GM13977 (cell line): ENCODE measurements at regions not wholly inside any gene's neighbourhood (a gene's known extent, or its start where the extent isn't known, plus 50 kb on each side); places are given as distances from the start of the nearest gene placed in this dataset.

Source experiments
- DNase-seq: peaks from one replicate; pipeline ENCODE4 v3.0.0; 2012; ENCODE audit warnings: low spot score
- in situ Hi-C: fragments of 300-500 bp; cut with MboI; formaldehyde crosslinking; loops from one replicate; pipeline ENCODE4 v1.12.0; 2022; ENCODE audit warnings: low sequenced_read_pairs, low pct_unique_long_range_greater_than_20kb, mixed read lengths, inconsistent platforms; ENCODE audit not compliant: unreplicated experiment
- TF ChIP-seq, protein P1 (sequence below): IDR thresholded peaks from 2 replicates; pipeline ENCODE4 v1.5.1; 2012; ENCODE audit warnings: mild to moderate bottlenecking, control low read depth; ENCODE audit not compliant: insufficient read depth; ENCODE audit errors: extremely low read depth, missing control alignments

DNA sequence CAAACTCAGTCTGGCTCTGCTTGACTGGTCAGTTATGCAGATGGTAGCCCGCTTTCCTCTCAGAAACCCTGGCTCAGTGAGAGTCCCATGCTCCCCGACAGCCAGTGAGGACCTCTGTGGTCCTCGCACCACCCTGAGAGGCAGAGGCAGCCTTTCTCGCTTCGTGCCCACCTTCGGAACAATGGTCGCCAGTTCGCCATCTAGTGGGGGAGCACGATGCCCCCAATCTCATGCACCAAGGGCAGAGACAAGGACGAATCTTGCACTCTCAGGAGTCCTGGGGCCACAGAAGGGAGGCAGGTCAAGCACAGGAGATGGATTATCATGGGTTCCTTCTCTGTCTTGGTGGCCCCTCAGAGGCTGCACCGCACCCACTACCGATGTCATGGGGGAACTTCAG lies 75.2 kb downstream of the RHCG start:
- no peak for DNase-seq
- TF ChIP-seq, protein P1, sequence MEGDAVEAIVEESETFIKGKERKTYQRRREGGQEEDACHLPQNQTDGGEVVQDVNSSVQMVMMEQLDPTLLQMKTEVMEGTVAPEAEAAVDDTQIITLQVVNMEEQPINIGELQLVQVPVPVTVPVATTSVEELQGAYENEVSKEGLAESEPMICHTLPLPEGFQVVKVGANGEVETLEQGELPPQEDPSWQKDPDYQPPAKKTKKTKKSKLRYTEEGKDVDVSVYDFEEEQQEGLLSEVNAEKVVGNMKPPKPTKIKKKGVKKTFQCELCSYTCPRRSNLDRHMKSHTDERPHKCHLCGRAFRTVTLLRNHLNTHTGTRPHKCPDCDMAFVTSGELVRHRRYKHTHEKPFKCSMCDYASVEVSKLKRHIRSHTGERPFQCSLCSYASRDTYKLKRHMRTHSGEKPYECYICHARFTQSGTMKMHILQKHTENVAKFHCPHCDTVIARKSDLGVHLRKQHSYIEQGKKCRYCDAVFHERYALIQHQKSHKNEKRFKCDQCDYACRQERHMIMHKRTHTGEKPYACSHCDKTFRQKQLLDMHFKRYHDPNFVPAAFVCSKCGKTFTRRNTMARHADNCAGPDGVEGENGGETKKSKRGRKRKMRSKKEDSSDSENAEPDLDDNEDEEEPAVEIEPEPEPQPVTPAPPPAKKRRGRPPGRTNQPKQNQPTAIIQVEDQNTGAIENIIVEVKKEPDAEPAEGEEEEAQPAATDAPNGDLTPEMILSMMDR: peak; percentile 17
- in situ Hi-C loops: no loop called here

DNA sequence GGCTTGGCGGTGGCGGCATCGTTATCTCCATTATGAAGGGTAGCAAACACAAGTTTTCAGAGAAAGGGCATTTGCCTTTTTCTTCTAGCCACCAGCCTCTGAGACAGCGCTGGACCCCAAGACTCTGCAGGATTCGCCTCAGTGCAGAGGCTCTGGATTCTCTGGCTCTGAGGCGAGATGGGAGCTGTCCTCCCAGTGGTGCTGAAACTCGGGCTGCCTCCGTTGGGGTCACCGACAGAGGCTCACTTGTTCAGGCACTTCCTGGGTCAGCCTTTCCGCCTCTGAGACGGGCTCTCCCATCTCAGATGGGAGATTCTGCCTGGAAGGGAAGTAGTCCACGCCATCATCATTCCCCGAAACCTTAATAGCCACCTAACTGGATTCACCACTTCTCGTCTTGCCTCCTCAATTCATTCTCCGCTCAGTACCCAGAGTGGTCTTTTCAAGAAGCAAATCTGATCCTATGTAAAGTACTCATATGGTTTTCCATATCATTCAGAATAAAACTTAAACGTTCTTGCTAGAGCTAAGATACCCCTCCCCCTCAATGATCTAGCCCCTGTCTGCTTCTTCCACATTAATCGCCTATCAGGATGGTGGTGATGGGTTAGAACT lies 76.9 kb downstream of the RHCG start:
- no peak for DNase-seq
- TF ChIP-seq, protein P1: no peak
- in situ Hi-C loops: no loop called here

DNA sequence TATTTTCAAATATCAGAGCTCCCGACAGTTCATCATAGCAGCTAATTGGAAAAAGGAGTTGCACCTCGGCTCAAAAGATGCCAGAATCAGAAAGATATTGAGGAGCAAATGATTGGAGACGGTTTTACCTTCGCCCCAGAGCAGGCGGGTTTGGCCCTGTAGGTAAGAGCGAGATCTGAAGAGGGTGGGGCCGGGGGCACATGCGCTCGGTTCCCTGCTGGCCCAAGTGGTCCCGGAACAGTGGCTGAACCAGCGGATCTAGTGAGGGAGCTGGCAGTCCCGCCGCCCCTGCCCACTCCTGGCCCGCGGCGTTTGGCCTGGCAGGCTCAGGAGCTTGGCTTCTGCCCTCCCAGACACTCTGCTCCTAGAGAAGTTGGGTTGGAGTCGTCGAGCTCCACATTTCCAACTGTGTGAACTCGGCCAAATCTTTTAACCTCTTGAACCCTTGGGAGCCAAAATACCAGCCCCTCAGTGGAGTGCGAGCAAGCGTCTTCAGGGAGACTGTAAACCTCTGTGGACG lies 79.1 kb downstream of the RHCG start:
- no peak for DNase-seq
- in situ Hi-C loops: no loop called here
- TF ChIP-seq, protein P1: no peak

DNA sequence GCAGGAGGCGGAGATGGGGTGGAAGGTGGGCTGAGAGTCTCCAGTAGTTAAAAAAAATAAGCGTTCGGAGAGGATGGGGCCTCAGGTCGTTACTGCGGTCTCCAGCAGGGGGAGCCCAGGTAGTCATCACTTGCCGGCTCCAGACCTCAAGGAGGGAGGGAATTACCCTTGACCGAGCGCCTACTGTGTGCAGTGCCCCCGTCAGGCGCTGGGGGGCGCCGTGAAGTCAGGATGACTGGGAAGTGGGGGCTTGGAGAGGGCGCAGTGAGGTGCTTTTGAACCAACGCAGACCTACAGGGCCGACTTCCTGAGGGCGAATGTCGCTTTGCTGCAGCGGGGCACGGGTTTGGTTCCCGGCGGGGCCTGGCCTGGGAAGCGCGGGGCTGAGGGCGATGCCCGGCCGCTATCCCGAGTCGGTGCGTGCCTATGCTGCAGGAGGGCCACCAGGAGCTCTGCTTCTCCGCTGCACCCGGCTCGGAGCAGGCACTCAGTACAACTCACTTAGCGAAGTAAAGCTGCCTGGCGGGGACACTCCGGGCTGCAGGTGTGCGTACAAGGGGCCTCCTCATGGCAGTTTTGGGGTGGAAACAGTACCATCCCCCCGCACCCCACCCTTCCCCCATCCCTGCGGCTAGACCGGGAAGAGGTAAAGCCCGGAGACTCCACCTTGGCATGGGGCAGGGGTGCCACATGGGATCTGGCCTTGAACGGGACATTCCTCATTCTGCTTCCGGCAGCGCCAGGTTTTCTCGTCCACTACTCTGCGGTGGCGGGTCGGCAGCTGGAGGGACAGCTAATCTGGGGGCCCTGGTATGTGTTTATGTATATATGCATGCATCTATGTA lies 79.8 kb downstream of the RHCG start:
- in situ Hi-C loops: no loop called here
- DNase-seq: peak; percentile 94

DNA sequence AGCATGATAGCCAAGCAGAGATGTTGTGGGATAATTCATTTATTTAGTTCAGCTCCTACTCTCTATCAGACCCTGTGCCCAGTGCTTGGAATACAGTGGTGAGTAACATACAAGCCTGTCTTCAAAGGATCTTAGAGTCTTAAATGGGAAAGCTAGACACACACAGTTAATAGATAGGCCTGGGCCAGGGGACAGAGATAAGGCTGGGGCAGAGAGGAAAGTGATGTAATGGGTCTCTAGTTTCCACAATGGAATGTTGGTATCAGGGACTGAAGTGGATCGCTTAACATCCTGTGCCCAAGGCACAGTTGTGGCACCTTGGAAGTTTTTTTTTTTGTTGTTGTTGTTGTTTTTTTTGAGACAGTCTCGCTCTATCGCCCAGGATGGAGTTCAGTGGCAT lies 79.9 kb upstream of the POLG start:
- no peak for DNase-seq
- TF ChIP-seq, protein P1: no peak
- in situ Hi-C loops: no loop called here

More for the DNA sequence above, 79.8 kb downstream of the RHCG start:
- TF ChIP-seq, protein P1: peak; percentile 89

DNA sequence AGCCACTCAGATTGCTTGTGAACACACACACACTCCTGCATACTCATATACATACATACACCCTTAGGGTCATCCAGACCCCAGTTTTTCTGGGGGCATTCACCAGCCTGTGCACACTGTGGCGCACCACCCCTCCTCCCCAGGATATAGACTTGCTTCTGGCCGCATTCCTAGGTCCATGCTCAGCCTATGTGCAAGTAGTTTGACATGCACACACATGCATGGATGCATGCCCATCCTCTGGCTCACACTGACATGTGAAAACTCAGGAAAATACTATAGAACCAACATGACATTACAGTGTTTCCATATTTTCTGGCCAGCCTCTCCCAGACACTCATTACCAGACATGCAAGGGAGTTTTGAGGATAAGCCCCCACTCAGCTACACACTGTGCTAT lies 79.3 kb upstream of the POLG start:
- TF ChIP-seq, protein P1: no peak
- in situ Hi-C loops: no loop called here

More for the DNA sequence above, 79.3 kb upstream of the POLG start:
- no peak for DNase-seq
